SH-SY5Y (cell line): ENCODE measurements at regions not wholly inside any gene's neighbourhood (a gene's known extent, or its start where the extent isn't known, plus 50 kb on each side); places are given as distances from the start of the nearest gene placed in this dataset.

Experiments
- GATA2 ChIP-seq: IDR thresholded peaks from 2 replicates; pipeline ENCODE4 v1.6.1; 2011; ENCODE audit warnings: mild to moderate bottlenecking, low read depth, low read length
- GATA3 ChIP-seq: IDR thresholded peaks from 2 replicates; pipeline ENCODE4 v1.6.1; 2011; ENCODE audit warnings: low read depth, mild to moderate bottlenecking, low read length, moderate library complexity

DNA sequence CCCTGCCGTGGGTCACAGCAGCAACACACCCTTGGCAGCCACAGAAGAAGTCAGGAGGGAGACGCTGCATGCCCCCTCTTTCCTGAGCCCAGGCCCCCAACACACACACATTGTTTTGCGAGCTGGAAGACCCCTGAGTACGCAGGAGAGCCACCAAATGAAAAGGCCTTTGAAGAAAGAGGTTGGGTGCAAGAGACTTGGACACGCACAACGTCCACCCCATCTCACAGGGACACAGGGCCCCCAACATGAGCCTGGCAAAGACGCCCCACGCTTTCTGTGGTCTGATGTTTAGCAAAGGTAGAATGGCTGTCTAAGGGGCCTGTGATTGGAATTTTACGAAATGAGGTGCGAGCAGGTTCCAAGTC lies 185.0 kb downstream of the TTLL2 start:
- TF ChIP-seq GATA3 (no peak), GATA2 (no peak)
